ENCODE measurements at regions not wholly inside any gene's neighbourhood (a gene's known extent, or its start where the extent isn't known, plus 50 kb on each side); places are given as distances from the start of the nearest gene placed in this dataset.
A peak's percentile ranks its signal among the peaks of the same experiment; 100 is the strongest.

DNA sequence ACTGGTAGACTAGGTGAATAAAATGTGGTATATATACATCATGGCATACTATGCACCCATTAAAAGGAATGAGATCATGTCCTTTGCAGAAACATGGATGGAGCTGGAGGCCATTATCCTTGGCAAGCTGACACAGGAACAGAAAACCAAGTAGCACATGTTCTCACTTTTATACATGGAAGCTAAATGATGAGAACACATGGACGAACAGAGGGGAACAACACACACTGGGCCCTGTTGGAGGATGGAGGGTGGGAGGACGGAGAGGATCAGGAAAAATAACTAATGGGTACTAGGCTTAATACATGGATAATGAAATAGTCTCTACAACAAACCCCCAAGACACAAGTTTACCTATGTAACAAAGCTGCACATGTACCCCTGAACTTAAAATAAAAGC, 780.0 kb downstream of the DACH1 start:
- DNase-seq (ENCODE audit: low read depth), result no peak

- no peak for DNase-seq (ENCODE audit: low read depth)
Measured at GRCh38 chr13:71082631-71083030, 784.4 kb downstream of the DACH1 start.

DNA sequence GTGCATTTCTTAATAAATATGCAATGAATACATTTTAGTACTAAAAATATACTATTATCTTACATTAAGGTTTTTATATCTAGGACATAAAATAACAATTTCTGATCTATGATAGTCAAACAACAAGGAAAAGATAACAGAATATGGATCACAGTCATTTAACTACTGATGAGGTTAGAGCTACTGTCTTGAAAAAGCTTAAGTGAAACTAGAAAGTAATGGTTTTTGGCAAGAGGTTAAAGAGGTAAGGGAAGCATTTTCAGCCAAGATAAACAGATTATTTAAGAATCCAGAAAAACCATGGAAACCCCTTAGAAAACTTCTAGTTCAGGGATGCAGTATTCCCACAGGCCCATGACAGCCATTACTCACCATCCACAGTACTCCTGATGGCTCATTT, 787.4 kb downstream of the DACH1 start:
- no peak for DNase-seq (ENCODE audit: low read depth)

DNA sequence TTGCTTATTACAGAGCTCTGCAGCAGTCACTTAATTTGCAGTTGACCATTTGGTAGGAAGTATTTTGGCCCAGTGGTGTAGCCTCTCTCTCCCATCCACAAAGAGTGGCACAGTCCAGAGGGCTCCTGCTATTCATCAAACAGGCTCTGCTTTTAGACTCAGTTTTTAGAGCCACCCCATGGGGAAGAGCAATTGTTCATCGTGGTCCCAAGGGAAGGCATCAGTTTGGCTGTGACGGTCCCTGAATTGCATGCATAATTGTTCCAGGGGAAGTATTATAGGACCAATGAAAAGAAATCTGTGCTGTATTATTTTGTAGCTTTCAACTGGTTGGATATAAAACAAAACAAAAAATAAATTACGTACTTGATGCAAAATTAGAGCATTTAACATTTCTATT, 799.0 kb downstream of the DACH1 start:
- DNase-seq (ENCODE audit: low read depth), result no peak

GRCh38 chr13:71067165-71067815, 799.7 kb downstream of the DACH1 start:
- DNase-seq (ENCODE audit: low read depth), result no peak

DNA sequence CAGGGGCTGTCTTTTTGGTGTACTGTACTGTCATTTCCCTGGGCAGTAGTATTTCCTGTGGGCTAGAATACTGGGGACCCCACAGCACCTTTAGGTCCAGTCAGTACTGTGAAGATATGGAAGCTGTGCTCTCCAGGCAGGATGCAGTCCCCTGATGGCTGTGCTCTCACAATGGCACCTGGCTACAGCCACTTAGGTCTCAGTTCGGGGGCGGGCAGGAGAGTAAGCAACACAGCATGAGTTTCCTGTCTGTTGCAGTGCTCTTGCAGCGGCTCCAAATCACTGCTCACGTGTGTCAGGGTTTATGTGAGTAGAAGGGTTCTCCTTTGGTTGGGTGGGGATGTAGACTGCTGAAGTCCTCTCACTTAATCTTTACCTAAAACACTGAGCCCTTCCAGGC, 810.4 kb downstream of the DACH1 start:
- DNase-seq (ENCODE audit: low read depth), result no peak

- no peak for DNase-seq (ENCODE audit: low read depth)
Measured at GRCh38 chr13:71055644-71056043, 811.4 kb downstream of the DACH1 start.

DNA sequence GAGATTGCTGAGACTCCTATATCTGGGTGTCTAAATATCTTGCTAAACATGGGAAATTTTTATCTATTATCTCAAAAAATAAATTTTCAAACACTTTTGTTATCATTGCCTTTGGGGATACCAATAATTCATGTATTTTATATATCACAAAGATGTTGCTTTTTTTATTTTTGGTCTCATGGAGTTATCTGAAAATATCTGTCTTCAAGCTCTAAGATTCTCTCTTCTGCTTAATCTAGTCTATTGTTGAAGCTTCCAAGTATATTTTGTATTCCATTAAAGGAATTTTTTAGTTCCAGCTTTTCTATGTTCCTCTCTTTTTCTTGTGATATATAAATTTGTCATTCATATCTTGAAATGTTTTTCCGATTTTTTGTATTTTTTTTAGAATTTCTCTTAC, 812.0 kb downstream of the DACH1 start:
- DNase-seq (ENCODE audit: low read depth), result no peak

- no peak for DNase-seq (ENCODE audit: low read depth)
Measured at GRCh38 chr13:71054358-71054757, 812.6 kb downstream of the DACH1 start.

- no peak for DNase-seq (ENCODE audit: low read depth)
Measured at GRCh38 chr13:71051573-71051972, 815.4 kb downstream of the DACH1 start.

GRCh38 chr13:71046360-71047079, 820.5 kb downstream of the DACH1 start:
- no peak for DNase-seq (ENCODE audit: low read depth)

GRCh38 chr13:71045101-71045500, 821.9 kb downstream of the DACH1 start:
- DNase-seq (ENCODE audit: low read depth), result no peak

- DNase-seq (ENCODE audit: low read depth), result no peak
Measured at GRCh38 chr13:71039440-71039839, 827.6 kb downstream of the DACH1 start.

GRCh38 chr13:71034018-71034417, 833.0 kb downstream of the DACH1 start:
- DNase-seq (ENCODE audit: low read depth), result no peak

DNA sequence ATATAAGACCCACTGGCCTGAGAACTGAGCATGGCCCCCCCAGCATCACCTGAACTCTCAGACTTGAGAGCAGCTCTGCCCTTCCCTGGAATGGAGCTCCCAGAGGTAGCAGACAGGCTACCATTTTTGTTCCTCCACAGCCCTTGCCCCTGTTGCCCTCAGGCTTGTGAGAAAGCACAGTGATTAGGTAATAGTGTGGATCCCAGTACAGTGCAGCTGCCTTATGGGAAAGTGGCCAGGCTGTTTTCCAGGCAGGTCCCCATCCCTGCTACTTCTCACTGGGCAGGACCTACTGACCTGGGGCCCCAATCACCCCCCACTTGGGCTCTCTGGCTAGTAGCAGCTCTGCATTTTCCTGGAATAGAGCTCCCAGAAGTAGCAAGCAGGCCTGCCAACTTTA, 834.0 kb downstream of the DACH1 start:
- no peak for DNase-seq (ENCODE audit: low read depth)

GRCh38 chr13:71030784-71031183, 836.2 kb downstream of the DACH1 start:
- DNase-seq (ENCODE audit: low read depth), result no peak

DNA sequence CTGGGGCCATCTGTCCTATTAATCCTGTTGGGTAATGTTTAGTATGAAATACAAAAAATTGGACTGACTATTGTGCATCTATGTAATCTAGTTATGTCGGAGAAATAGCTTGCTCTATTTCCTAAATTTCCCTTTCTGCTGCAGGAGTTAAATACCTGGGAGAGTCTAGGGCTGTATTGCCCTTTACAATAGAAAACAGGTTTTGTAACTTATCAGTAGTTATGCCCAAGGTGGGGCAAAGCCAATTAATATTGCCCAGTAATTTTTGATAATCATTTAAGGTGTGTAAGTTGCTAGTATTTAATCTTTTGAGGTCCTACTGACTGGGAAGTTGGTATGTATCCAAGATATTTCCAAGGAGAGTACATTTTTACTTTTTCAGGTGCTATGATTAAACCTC, 838.1 kb downstream of the DACH1 start:
- no peak for DNase-seq (ENCODE audit: low read depth)

GRCh38 chr13:71021825-71022422, 845.1 kb downstream of the DACH1 start:
- DNase-seq (ENCODE audit: low read depth), result peak; percentile 0

GRCh38 chr13:71018995-71019394, 848.0 kb downstream of the DACH1 start:
- DNase-seq (ENCODE audit: low read depth), result no peak

DNA sequence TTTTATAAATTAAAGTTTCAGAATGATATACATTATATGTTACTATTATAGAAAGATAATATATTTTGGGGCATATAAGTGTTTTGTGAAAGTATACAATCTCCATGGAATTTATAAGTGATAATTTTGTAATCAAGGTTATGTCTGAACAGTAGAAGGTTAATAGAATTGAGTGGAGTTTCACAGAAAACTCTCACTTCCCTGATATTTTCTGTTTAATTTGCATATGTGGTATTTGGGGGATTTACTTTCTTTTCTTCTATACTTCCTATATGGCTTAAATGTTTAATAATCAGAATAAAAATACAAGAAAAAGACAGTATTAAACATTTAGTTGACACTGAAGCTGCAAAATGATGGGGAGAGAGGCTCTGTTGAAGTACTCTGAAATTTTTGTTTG, 848.5 kb downstream of the DACH1 start:
- no peak for DNase-seq (ENCODE audit: low read depth)

DNA sequence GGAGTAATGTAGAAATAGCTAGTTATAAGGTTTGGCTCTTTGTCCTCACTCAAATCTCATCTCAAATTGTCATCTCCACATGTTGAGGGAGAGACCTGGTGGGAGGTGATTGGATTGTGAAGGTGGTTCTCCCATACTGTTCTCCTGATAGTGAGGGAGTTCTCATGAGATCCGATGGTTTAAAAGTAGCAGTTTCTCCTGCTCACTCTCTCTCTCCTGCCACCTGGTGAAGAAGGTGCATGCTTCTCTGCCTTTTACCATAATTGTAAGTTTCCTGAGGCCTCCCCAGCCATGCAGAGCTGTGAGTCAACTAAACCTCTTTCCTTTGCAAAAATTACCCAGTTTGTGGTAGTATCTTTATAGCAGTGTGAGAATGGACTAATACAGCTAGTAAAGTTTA, 849.4 kb downstream of the DACH1 start:
- no peak for DNase-seq (ENCODE audit: low read depth)

GRCh38 chr13:71015516-71015915, 851.5 kb downstream of the DACH1 start:
- no peak for DNase-seq (ENCODE audit: low read depth)

GRCh38 chr13:71015021-71015420, 852.0 kb downstream of the DACH1 start:
- no peak for DNase-seq (ENCODE audit: low read depth)

Measured in M059J (cell line).